ENCODE measurements at regions not wholly inside any gene's neighbourhood (a gene's known extent, or its start where the extent isn't known, plus 50 kb on each side); places are given as distances from the start of the nearest gene placed in this dataset.

DNA sequence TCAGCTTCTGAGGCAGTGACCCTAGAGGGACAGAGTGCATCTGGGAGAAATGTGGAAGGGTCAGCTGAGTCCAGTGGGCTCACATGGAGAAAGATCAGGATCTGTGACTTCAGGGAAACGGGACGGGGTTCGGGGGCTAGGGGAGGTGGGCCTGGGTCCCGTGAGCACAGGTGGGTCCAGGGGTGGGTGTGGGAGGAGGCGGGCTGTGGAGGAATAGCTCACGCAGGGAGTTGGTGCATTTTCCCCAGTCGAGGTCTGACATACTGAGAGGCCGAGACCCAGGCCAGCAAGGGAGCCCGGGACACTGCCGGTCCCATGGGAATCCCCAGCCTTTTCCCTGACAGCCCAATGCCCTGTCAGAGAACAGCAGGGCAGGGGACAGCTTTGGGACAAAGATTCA, 93.1 kb downstream of the TNFAIP2 start:
- ChIA-PET POLR2A (no interaction called here), CTCF (no interaction called here)
- Histone ChIP-seq H3K27ac (ENCODE audit: extremely low read depth, low read depth, low read length) (no peak overlapping the region), H3K4me3 (ENCODE audit: low read depth, low read length) (no peak overlapping the region), H3K9me3 (ENCODE audit: control insufficient read depth, insufficient read depth, low read depth, low read length) (no peaks in the 10 kb centered on the region), H3K4me1 (ENCODE audit: control insufficient read depth, insufficient read depth, low read length) (no peaks in the 10 kb centered on the region), H3K36me3 (ENCODE audit: control insufficient read depth in 2 of 2, insufficient read depth in 1 of 2, low read length in 2 of 2) (no peaks in the 10 kb centered on the region)
- TF ChIP-seq ZNF596 (tag by site-specific recombination; IDR thresholded peaks at IDR 0.05) (no peak), ZNF530 (tag by site-specific recombination; IDR thresholded peaks at IDR 0.05; ENCODE audit: low read depth) (no peak), ZNF133 (tag by site-specific recombination; IDR thresholded peaks at IDR 0.05) (no peak), IKZF3 (tag by site-specific recombination; IDR thresholded peaks at IDR 0.05) (no peak), ZEB2 (tag by site-specific recombination; IDR thresholded peaks at IDR 0.05) (no peak), ZNF792 (tag by site-specific recombination; IDR thresholded peaks at IDR 0.05) (no peak), REST (tag by site-specific recombination; IDR thresholded peaks at IDR 0.05) (no peak), KLF1 (tag by site-specific recombination; IDR thresholded peaks at IDR 0.05) (no peak)
- TF ChIP-seq, protein P1, sequence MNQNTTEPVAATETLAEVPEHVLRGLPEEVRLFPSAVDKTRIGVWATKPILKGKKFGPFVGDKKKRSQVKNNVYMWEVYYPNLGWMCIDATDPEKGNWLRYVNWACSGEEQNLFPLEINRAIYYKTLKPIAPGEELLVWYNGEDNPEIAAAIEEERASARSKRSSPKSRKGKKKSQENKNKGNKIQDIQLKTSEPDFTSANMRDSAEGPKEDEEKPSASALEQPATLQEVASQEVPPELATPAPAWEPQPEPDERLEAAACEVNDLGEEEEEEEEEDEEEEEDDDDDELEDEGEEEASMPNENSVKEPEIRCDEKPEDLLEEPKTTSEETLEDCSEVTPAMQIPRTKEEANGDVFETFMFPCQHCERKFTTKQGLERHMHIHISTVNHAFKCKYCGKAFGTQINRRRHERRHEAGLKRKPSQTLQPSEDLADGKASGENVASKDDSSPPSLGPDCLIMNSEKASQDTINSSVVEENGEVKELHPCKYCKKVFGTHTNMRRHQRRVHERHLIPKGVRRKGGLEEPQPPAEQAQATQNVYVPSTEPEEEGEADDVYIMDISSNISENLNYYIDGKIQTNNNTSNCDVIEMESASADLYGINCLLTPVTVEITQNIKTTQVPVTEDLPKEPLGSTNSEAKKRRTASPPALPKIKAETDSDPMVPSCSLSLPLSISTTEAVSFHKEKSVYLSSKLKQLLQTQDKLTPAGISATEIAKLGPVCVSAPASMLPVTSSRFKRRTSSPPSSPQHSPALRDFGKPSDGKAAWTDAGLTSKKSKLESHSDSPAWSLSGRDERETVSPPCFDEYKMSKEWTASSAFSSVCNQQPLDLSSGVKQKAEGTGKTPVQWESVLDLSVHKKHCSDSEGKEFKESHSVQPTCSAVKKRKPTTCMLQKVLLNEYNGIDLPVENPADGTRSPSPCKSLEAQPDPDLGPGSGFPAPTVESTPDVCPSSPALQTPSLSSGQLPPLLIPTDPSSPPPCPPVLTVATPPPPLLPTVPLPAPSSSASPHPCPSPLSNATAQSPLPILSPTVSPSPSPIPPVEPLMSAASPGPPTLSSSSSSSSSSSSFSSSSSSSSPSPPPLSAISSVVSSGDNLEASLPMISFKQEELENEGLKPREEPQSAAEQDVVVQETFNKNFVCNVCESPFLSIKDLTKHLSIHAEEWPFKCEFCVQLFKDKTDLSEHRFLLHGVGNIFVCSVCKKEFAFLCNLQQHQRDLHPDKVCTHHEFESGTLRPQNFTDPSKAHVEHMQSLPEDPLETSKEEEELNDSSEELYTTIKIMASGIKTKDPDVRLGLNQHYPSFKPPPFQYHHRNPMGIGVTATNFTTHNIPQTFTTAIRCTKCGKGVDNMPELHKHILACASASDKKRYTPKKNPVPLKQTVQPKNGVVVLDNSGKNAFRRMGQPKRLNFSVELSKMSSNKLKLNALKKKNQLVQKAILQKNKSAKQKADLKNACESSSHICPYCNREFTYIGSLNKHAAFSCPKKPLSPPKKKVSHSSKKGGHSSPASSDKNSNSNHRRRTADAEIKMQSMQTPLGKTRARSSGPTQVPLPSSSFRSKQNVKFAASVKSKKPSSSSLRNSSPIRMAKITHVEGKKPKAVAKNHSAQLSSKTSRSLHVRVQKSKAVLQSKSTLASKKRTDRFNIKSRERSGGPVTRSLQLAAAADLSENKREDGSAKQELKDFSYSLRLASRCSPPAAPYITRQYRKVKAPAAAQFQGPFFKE (tag by site-specific recombination; IDR thresholded peaks at IDR 0.05; ENCODE audit: borderline replicate concordance) = no peak

DNA sequence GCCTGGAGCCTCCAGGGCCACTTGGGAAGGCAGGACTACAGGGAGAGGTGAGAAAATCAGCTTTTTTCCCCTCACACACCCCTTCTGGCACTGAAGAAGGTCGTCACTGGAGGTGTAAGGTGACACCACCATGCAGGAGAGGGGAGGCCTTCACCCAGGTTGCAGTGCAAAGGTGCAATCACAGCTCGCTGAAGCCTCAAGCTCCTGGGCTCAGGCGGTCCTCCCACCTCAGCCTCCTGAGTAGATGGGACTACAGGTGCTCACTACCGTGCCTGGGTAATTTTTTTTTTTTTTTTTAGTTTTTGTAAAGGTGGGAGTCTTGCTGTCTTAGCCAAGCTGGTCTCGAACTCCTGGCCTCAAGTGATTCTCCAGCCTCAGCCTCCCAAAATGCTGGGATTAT, 93.6 kb downstream of the TNFAIP2 start:
- POLR2A ChIA-PET = no interaction called here
- CTCF ChIA-PET = interaction anchor here (0.6 to 1.1 kb wide), 2 partner anchors 75 to 78 kb away, joined by 3 to 5 read pairs; no protein-coding TSS in a partner anchor

More for the DNA sequence above, 93.6 kb downstream of the TNFAIP2 start:
- H3K9me3 ChIP-seq (ENCODE audit: control insufficient read depth, insufficient read depth, low read depth, low read length) = no peaks in the 10 kb centered on the region
- no peaks in the 10 kb centered on the region for H3K4me1 ChIP-seq (ENCODE audit: control insufficient read depth, insufficient read depth, low read length)
- H3K27ac ChIP-seq (ENCODE audit: extremely low read depth, low read depth, low read length) = no peak overlapping the region
- H3K4me3 ChIP-seq (ENCODE audit: low read depth, low read length) = no peak overlapping the region
- no peaks in the 10 kb centered on the region for H3K36me3 ChIP-seq (ENCODE audit: control insufficient read depth in 2 of 2, insufficient read depth in 1 of 2, low read length in 2 of 2)
- TF ChIP-seq ZNF404 (tag by site-specific recombination; IDR thresholded peaks at IDR 0.05) (no peak), ZNF335 (tag by site-specific recombination; conservative IDR thresholded peaks at IDR 0.05) (no peak), ZNF791 (tag by site-specific recombination; IDR thresholded peaks at IDR 0.05) (no peak), ZNF132 (tag by site-specific recombination; IDR thresholded peaks at IDR 0.05; ENCODE audit: borderline replicate concordance) (no peak), ZNF530 (tag by site-specific recombination; IDR thresholded peaks at IDR 0.05; ENCODE audit: low read depth) (no peak), ZNF624 (tag by site-specific recombination; IDR thresholded peaks at IDR 0.05) (no peak), ZNF114 (tag by site-specific recombination; IDR thresholded peaks at IDR 0.05) (no peak)
- TF ChIP-seq, protein P2, sequence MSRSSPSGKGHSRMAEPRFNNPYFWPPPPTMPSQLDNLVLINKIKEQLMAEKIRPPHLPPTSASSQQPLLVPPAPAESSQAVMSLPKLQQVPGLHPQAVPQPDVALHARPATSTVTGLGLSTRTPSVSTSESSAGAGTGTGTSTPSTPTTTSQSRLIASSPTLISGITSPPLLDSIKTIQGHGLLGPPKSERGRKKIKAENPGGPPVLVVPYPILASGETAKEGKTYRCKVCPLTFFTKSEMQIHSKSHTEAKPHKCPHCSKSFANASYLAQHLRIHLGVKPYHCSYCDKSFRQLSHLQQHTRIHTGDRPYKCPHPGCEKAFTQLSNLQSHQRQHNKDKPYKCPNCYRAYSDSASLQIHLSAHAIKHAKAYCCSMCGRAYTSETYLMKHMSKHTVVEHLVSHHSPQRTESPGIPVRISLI (tag by site-specific recombination; IDR thresholded peaks at IDR 0.05) = no peak

Measured in HEK293 (cell line).